ENCODE measurements at regions not wholly inside any gene's neighbourhood (a gene's known extent, or its start where the extent isn't known, plus 50 kb on each side); places are given as distances from the start of the nearest gene placed in this dataset.

GRCh38 chr14:54258382-54258781 lies 138.4 kb upstream of the CDKN3 start:
- Histone ChIP-seq H2BK15ac (ENCODE audit: low read length) (no peak overlapping the region), H3K27ac (ENCODE audit: low read depth, low read length) (no peak overlapping the region), H2AK5ac (ENCODE audit: low read depth, low read length) (no peak overlapping the region), H3K23me2 (ENCODE audit: low read depth, low read length) (no peaks in the 10 kb centered on the region), H3K4me1 (replicated peaks in 1 of 4; ENCODE audit: control insufficient read depth in 3 of 4, insufficient read depth in 4 of 4, low read length in 3 of 4) (peaks cover 0 to 10% (median 6%) of the 10 kb centered on the region in 4 experiments; a peak in 3 of 7 replicates), H2AFZ (ENCODE audit: low read length) (no peak overlapping the region), H3K4ac (replicated peaks; ENCODE audit: insufficient read length, low read depth, low read length) (no peak overlapping the region), H3K4me2 (ENCODE audit: insufficient read depth in 1 of 2, low read depth in 2 of 2, low read length in 2 of 2) (no peak overlapping the region), H3K9ac (replicated peaks in 1 of 4; ENCODE audit: extremely low read depth in 1 of 4, low read depth in 3 of 4, low read length in 3 of 4) (no peak overlapping the region), H2BK5ac (ENCODE audit: low read depth, low read length) (no peak overlapping the region), H4K20me1 (replicated peaks in 1 of 2; ENCODE audit: control insufficient read depth in 1 of 2, insufficient read depth in 2 of 2, low read length in 2 of 2) (no peaks in the 10 kb centered on the region), H3K4me3 (ENCODE audit: extremely low read depth in 1 of 4, insufficient read depth in 2 of 4, low read depth in 3 of 4, low read length in 4 of 4) (no peak overlapping the region), H3K56ac (replicated peaks; ENCODE audit: insufficient read length, low read depth, low read length) (no peak overlapping the region), H2BK120ac (replicated peaks; ENCODE audit: low read depth, low read length) (no peak overlapping the region), H3K14ac (ENCODE audit: insufficient read length) (no peak overlapping the region), H3K79me1 (ENCODE audit: low read depth, low read length) (no peaks in the 10 kb centered on the region), H3K23ac (ENCODE audit: insufficient read length) (no peak overlapping the region), H3K36me3 (ENCODE audit: control insufficient read depth in 2 of 4, insufficient read depth in 4 of 4, low read length in 3 of 4) (no peaks in the 10 kb centered on the region), H4K8ac (ENCODE audit: extremely low read depth, insufficient read depth, low read length) (no peak overlapping the region), H2BK12ac (ENCODE audit: low read depth, low read length) (peak overlapping the region; percentile 89), H3K9me3 (ENCODE audit: insufficient read depth in 2 of 2, low read depth in 1 of 2, low read length in 1 of 2) (no peaks in the 10 kb centered on the region), H4K5ac (ENCODE audit: insufficient read length, low read depth, low read length) (no peak overlapping the region), H3K18ac (ENCODE audit: extremely low read depth, low read length) (no peak overlapping the region), H4K91ac (replicated peaks; ENCODE audit: insufficient read length, low read length) (no peak overlapping the region), H3K79me2 (ENCODE audit: control insufficient read depth in 1 of 2, insufficient read depth in 2 of 2, low read length in 2 of 2) (no peaks in the 10 kb centered on the region), H3K27me3 (replicated peaks in 1 of 4; ENCODE audit: control insufficient read depth in 3 of 4, extremely low read depth in 1 of 4, insufficient read depth in 3 of 4, low read length in 3 of 4) (no peaks in the 10 kb centered on the region), H2BK20ac (ENCODE audit: low read length) (no peak overlapping the region)
- CTCF ChIA-PET (ENCODE audit: partially characterized antibody): no interaction called here
- POLR2A ChIA-PET (ENCODE audit: partially characterized antibody): no interaction called here
- FAIRE-seq (no peak), DNase-seq (ENCODE audit: low read depth in 1 of 2, low spot score in 2 of 2) (no peak)
- WGBS, 2 experiments (ENCODE audit: extremely low coverage in 1 of 2, insufficient coverage in 1 of 2, insufficient read length in 1 of 2, insufficient replicate concordance in 2 of 2, low coverage in 1 of 2, low lambda C conversion rate in 2 of 2, missing lambda C conversion rate in 1 of 2): 100% methylated on average over 1 of the region's 1 CpG; no CpG with 5 or more reads in 1 of the 2 experiments
- TF ChIP-seq EZH2 (IDR thresholded peaks at IDR 0.05; ENCODE audit: low read depth, low read length, severe bottlenecking) (no peak), TEAD4 (IDR thresholded peaks at IDR 0.05; ENCODE audit: low read depth, low read length) (no peak), SIRT6 (IDR thresholded peaks at IDR 0.05; ENCODE audit: low read length) (no peak), YY1 (IDR thresholded peaks at IDR 0.05; ENCODE audit: low read depth, low read length) (no peak), CEBPB (IDR thresholded peaks at IDR 0.05; ENCODE audit: low read depth, low read length) (no peak), CHD2 (IDR thresholded peaks at IDR 0.05; ENCODE audit: low read length) (no peak)
